Cardiac muscle cell (in vitro differentiated cells and primary cell): ENCODE measurements at regions not wholly inside any gene's neighbourhood (a gene's known extent, or its start where the extent isn't known, plus 50 kb on each side); places are given as distances from the start of the nearest gene placed in this dataset.

Experiments
- DNase-seq, 2 donors: peaks; one replicate each; pipeline versions ENCODE4 v3.0.0 to v3.0.0-alpha.2; 2010 to 2017; ENCODE audit warnings: low read depth in 1 of 2, low spot score in 1 of 2
- H3K27ac ChIP-seq: fragments of 200-600 bp; sonication (generic); 2 replicates; pipeline ENCODE4 v1.5.1; 2016
- H3K27me3 ChIP-seq: fragments of 200-600 bp; sonication (generic); 2 replicates; pipeline ENCODE4 v1.6.0; 2016; ENCODE audit warnings: control low read depth
- H3K36me3 ChIP-seq: fragments of 200-600 bp; sonication (generic); 2 replicates; pipeline ENCODE4 v1.5.1; 2016; ENCODE audit warnings: control low read depth
- H3K4me1 ChIP-seq: fragments of 200-600 bp; sonication (generic); 2 replicates; pipeline ENCODE4 v1.8.1; 2017; ENCODE audit warnings: low read depth, mild to moderate bottlenecking, mixed run types
- H3K4me3 ChIP-seq: fragments of 200-600 bp; sonication (generic); 2 replicates; pipeline ENCODE4 v1.5.1; 2016; ENCODE audit warnings: mild to moderate bottlenecking
- H3K9me3 ChIP-seq: fragments of 200-600 bp; sonication (generic); 2 replicates; pipeline ENCODE4 v1.5.1; 2017; ENCODE audit warnings: low read depth, mild to moderate bottlenecking, control low read depth
- TF ChIP-seq, protein P1 (sequence below): IDR thresholded peaks from 2 replicates; pipeline ENCODE4 v1.5.1; 2012; ENCODE audit warnings: low read depth, mild to moderate bottlenecking, low read length

DNA sequence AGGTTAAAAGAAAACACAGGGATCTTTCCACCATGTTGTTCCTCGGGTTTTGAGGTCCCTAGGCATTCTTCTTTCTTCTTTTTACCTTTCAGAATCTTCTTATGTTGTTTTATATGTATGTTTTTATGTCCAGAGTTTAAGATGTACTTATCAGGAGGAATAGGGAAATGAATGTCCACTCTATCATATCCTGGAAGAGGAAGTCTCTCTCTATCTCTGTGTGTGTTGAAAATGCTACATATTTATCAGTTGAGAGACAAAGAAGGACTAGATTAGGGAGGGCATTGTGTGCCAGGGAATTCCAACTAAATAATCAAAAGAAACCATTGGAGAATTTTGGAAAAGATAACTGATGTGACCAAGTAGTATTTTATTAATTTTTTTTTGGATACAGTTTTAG lies 200.5 kb upstream of the POT1 start:
- Histone ChIP-seq H3K36me3 (no peaks in the 10 kb centered on the region), H3K27ac (no peak overlapping the region), H3K4me3 (no peak overlapping the region), H3K9me3 (no peaks in the 10 kb centered on the region), H3K4me1 (no peaks in the 10 kb centered on the region), H3K27me3 (no peaks in the 10 kb centered on the region)
- DNase-seq, result no peak
- TF ChIP-seq, protein P1, sequence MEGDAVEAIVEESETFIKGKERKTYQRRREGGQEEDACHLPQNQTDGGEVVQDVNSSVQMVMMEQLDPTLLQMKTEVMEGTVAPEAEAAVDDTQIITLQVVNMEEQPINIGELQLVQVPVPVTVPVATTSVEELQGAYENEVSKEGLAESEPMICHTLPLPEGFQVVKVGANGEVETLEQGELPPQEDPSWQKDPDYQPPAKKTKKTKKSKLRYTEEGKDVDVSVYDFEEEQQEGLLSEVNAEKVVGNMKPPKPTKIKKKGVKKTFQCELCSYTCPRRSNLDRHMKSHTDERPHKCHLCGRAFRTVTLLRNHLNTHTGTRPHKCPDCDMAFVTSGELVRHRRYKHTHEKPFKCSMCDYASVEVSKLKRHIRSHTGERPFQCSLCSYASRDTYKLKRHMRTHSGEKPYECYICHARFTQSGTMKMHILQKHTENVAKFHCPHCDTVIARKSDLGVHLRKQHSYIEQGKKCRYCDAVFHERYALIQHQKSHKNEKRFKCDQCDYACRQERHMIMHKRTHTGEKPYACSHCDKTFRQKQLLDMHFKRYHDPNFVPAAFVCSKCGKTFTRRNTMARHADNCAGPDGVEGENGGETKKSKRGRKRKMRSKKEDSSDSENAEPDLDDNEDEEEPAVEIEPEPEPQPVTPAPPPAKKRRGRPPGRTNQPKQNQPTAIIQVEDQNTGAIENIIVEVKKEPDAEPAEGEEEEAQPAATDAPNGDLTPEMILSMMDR, result no peak

DNA sequence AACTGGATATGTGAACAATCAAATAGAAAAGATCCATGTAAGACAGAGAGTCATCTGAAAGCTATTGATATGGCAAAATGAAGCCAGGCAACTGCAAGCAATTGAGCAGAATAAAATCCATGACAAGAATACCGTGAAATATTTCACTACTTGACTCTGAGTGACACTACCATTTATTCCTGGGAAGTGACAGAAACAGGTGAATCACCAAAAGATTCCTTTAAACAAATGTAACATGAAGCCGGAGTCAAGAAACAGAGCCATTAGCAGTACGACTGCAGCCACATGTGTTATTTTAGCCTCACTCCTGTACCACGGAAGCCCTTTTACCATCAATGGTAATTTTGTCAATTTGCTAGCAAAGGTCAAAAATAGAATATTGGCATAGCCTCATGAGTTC lies 197.7 kb upstream of the POT1 start:
- no peak for DNase-seq
- no peak overlapping the region for H3K4me3 ChIP-seq
- H3K27me3 ChIP-seq, result no peaks in the 10 kb centered on the region
- H3K27ac ChIP-seq, result no peak overlapping the region
- no peaks in the 10 kb centered on the region for H3K36me3 ChIP-seq
- TF ChIP-seq, protein P1, result no peak
- no peaks in the 10 kb centered on the region for H3K9me3 ChIP-seq
- no peaks in the 10 kb centered on the region for H3K4me1 ChIP-seq

DNA sequence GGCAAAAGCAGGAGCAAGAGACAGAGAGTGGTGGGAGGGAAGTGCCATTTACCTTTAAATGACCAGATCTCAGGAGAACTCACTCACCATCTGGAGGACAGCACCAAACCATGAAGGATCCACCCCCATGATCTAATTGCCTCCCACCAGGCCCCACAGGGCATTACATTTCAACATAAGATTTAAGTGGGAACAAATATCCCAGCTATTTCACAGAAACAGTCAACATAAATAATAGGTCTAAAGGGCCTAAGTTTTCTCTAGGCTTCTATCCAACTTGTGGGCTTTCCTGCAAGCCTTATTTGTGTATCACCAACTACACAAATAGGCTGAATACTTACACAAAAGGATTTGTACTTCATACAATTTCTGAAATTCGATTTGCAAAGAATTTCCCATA lies 196.8 kb upstream of the POT1 start:
- TF ChIP-seq, protein P1, result no peak
- Histone ChIP-seq H3K27ac (no peak overlapping the region), H3K36me3 (no peaks in the 10 kb centered on the region), H3K9me3 (no peaks in the 10 kb centered on the region), H3K4me3 (no peak overlapping the region), H3K4me1 (no peaks in the 10 kb centered on the region), H3K27me3 (no peaks in the 10 kb centered on the region)
- DNase-seq, result peak in 1 of 2 donors; percentile 40

DNA sequence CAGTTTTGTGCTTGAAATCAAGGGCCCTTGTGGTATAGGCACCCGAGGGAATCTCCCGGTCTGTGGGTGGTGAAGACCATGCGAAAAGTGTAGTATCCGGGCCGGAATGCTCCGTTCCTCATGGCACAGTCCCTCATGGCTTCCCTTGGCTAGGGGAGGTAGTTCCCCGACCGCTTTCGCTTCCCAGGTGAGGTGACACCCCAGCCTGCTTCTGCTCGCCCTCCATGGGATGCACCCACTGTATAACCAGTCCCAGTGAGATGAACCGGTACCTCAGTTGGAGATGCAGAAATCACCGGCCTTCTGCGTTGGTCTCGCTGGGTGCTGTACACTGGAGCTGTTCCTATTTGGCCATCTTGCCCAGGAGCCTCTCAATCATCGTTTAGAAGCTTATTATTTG lies 195.7 kb upstream of the POT1 start:
- no peaks in the 10 kb centered on the region for H3K4me1 ChIP-seq
- DNase-seq, result no peak
- no peaks in the 10 kb centered on the region for H3K27me3 ChIP-seq
- no peaks in the 10 kb centered on the region for H3K9me3 ChIP-seq
- no peaks in the 10 kb centered on the region for H3K36me3 ChIP-seq
- H3K4me3 ChIP-seq, result no peak overlapping the region
- H3K27ac ChIP-seq, result no peak overlapping the region
- TF ChIP-seq, protein P1, result no peak

DNA sequence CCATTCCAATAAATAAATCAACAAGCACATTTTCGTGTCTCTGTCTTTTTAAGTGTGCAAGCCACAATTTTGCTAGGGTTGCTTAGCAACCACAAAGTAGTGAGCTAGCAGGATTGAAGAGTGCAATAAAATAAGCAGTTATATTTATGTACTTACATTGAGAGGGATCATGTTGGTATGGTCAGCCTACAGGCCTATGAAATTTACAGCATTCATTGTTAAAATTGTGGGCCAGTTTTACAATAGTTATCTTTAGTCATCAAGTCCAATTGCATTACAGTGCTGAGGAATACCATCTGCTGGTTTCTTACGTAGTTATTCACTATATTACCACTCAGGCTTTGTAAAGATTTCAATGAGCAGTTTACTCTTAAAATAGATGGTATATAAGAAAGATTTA lies 192.5 kb upstream of the POT1 start:
- Histone ChIP-seq H3K4me1 (peaks cover 7% of the 10 kb centered on the region), H3K4me3 (no peak overlapping the region), H3K9me3 (no peaks in the 10 kb centered on the region), H3K27me3 (no peaks in the 10 kb centered on the region), H3K36me3 (no peaks in the 10 kb centered on the region), H3K27ac (no peak overlapping the region)
- DNase-seq, result peak in 1 of 2 donors; percentile 47
- TF ChIP-seq, protein P1, result no peak

DNA sequence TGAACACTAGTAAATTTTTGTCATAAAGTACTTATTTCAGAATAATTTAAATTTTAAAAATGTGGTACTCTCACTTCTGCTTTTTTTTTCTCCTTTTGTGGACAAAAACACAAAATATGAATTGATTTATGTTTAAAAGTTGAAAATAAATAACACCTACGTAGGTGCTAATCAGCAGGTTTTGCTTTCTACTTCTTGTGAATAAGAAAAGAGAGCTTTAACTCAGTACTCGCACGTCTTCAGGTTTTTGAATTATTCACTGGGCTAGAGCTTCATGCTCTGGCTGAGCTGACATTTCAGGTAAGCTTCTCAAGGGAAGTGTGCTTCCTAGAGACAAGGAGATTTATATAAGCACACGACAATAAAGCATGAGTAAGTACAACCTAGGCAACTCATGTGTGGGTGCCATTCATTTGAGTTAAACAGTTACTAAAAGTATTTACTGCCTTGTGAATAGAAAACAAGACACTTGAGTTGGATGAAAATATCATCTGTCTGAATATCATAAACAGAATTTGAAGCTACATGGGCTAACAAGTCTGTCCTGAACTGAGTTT lies 190.0 kb upstream of the POT1 start:
- H3K4me3 ChIP-seq, result no peak overlapping the region
- H3K9me3 ChIP-seq, result no peaks in the 10 kb centered on the region
- no peaks in the 10 kb centered on the region for H3K36me3 ChIP-seq
- no peaks in the 10 kb centered on the region for H3K27me3 ChIP-seq
- H3K4me1 ChIP-seq, result peaks cover 11% of the 10 kb centered on the region
- peak in 1 of 2 donors; percentile 1 for DNase-seq
- no peak overlapping the region for H3K27ac ChIP-seq
- TF ChIP-seq, protein P1, result no peak
